Liver (tissue), 8 donors: ENCODE measurements at regions not wholly inside any gene's neighbourhood (a gene's known extent, or its start where the extent isn't known, plus 50 kb on each side); places are given as distances from the start of the nearest gene placed in this dataset.

Source experiments
- DNase-seq: peaks from one replicate; pipeline ENCODE4 v3.0.0-alpha.2; 2017; ENCODE audit warnings: low spot score
- H3K27ac ChIP-seq, 2 donors: one replicate each; pipeline ENCODE4 v1.7.0; 2013; ENCODE audit warnings: inconsistent platforms in 2 of 2, low read length in 2 of 2, control low read depth in 1 of 2, low read depth in 1 of 2, mild to moderate bottlenecking in 1 of 2
- H3K27me3 ChIP-seq, 4 donors: one replicate each; pipeline versions ENCODE4 v1.6.1 to v1.7.0; 2013; ENCODE audit warnings: low read length in 3 of 4, inconsistent platforms in 1 of 4, mild to moderate bottlenecking in 1 of 4, moderate library complexity in 1 of 4; ENCODE audit not compliant: control insufficient read depth in 4 of 4, insufficient read depth in 4 of 4
- H3K36me3 ChIP-seq, 4 donors: one replicate each; pipeline versions ENCODE4 v1.6.1 to v1.7.0; 2013; ENCODE audit warnings: low read length in 3 of 4, mild to moderate bottlenecking in 3 of 4, low read depth in 1 of 4, moderate library complexity in 1 of 4; ENCODE audit not compliant: control insufficient read depth in 4 of 4, insufficient read depth in 3 of 4
- H3K4me1 ChIP-seq, 4 donors: one replicate each; pipeline versions ENCODE4 v1.6.1 to v1.7.0; 2013; ENCODE audit warnings: low read length in 3 of 4, mild to moderate bottlenecking in 3 of 4, moderate library complexity in 1 of 4; ENCODE audit not compliant: control insufficient read depth in 4 of 4, insufficient read depth in 4 of 4
- H3K4me3 ChIP-seq, 3 donors: one replicate each; pipeline versions ENCODE4 v1.6.1 to v1.7.0; 2013; ENCODE audit warnings: low read length in 3 of 3, control low read depth in 1 of 3, low read depth in 1 of 3, mild to moderate bottlenecking in 1 of 3
- H3K9ac ChIP-seq, 2 donors: one replicate each; pipeline ENCODE4 v1.7.0; 2013; ENCODE audit warnings: low read length in 2 of 2, mild to moderate bottlenecking in 2 of 2, moderate library complexity in 2 of 2, control low read depth in 1 of 2, low read depth in 1 of 2
- H3K9me3 ChIP-seq, 4 donors: one replicate each; pipeline versions ENCODE4 v1.6.1 to v1.7.0; 2013; ENCODE audit warnings: low read length in 3 of 4; ENCODE audit not compliant: control insufficient read depth in 4 of 4
- ATF3 ChIP-seq: IDR thresholded peaks from 2 replicates; pipeline ENCODE4 v1.6.1; 2016; ENCODE audit warnings: antibody characterized with exemption
- CTCF ChIP-seq: fragments of 150-350 bp; IDR thresholded peaks from 2 replicates; pipeline ENCODE4 v1.5.1; 2017; ENCODE audit warnings: improper control_type of control experiment, low read depth, low read length; ENCODE audit not compliant: missing input control
- EGR1 ChIP-seq, 2 donors: IDR thresholded peaks; 2 replicates each; pipeline ENCODE4 v1.6.1; 2016 to 2018; ENCODE audit warnings: antibody characterized with exemption in 2 of 2, low read depth in 2 of 2
- FOXA1 ChIP-seq: IDR thresholded peaks from 2 replicates; pipeline ENCODE4 v1.6.1; 2016; ENCODE audit warnings: antibody characterized with exemption
- FOXA2 ChIP-seq: IDR thresholded peaks from 2 replicates; pipeline ENCODE4 v1.6.1; 2016; ENCODE audit warnings: antibody characterized with exemption
- GABPA ChIP-seq, 2 donors: IDR thresholded peaks in 1 of 2; conservative IDR thresholded peaks in 1 of 2; 2 replicates each; pipeline ENCODE4 v1.6.1; 2016; ENCODE audit warnings: antibody characterized with exemption in 2 of 2, mild to moderate bottlenecking in 1 of 2, moderate library complexity in 1 of 2
- HNF4A ChIP-seq, 2 donors: conservative IDR thresholded peaks; 2 replicates each; pipeline ENCODE4 v1.6.1; 2016; ENCODE audit warnings: antibody characterized with exemption in 2 of 2, mild to moderate bottlenecking in 2 of 2
- HNF4G ChIP-seq: IDR thresholded peaks from 2 replicates; pipeline ENCODE4 v1.6.1; 2016; ENCODE audit warnings: antibody characterized with exemption
- JUND ChIP-seq, 2 donors: IDR thresholded peaks; 2 replicates each; pipeline ENCODE4 v1.6.1; 2016; ENCODE audit warnings: antibody characterized with exemption in 2 of 2
- MAX ChIP-seq: IDR thresholded peaks from 2 replicates; pipeline ENCODE4 v1.6.1; 2016; ENCODE audit warnings: antibody characterized with exemption
- NR2F2 ChIP-seq: IDR thresholded peaks from 2 replicates; pipeline ENCODE4 v1.6.1; 2016; ENCODE audit warnings: antibody characterized with exemption
- RAD21 ChIP-seq, 2 donors: IDR thresholded peaks; 2 replicates each; pipeline ENCODE4 v1.6.1; 2016; ENCODE audit warnings: antibody characterized with exemption in 2 of 2, mild to moderate bottlenecking in 2 of 2
- REST ChIP-seq: IDR thresholded peaks from 2 replicates; pipeline ENCODE4 v1.6.1; 2016; ENCODE audit warnings: antibody characterized with exemption, mild to moderate bottlenecking
- RXRA ChIP-seq, 2 donors: IDR thresholded peaks; 2 replicates each; pipeline ENCODE4 v1.6.1; 2017 to 2018; ENCODE audit warnings: antibody characterized with exemption in 2 of 2, mild to moderate bottlenecking in 1 of 2
- SP1 ChIP-seq: IDR thresholded peaks from 2 replicates; pipeline ENCODE4 v1.6.1; 2018; ENCODE audit warnings: antibody characterized with exemption, mild to moderate bottlenecking
- TAF1 ChIP-seq: conservative IDR thresholded peaks from 2 replicates; pipeline ENCODE4 v1.6.1; 2016; ENCODE audit warnings: antibody characterized with exemption, mild to moderate bottlenecking
- YY1 ChIP-seq: IDR thresholded peaks from 2 replicates; pipeline ENCODE4 v1.6.1; 2016; ENCODE audit warnings: antibody characterized with exemption, mild to moderate bottlenecking
- ZBTB33 ChIP-seq: IDR thresholded peaks from 2 replicates; pipeline ENCODE4 v1.6.1; 2016; ENCODE audit warnings: antibody characterized with exemption
- WGBS: extraction: QIAGEN DNeasy Blood & Tissue Kit; methylation state at CpG from one replicate; pipeline ENCODE4 v1.1.7; 2013; 5-methylcytosine and 5-hydroxymethylcytosine counted together
- donor health status: healthy.
- donor health status: healthy.
- donor health status: healthy.
- donor health status: healthy.
- donor health status: healthy.

GRCh38 chr4:29966386-29966785 lies 753.8 kb upstream of the PCDH7 start:
- H3K4me1 ChIP-seq: no peaks in the 10 kb centered on the region
- H3K9me3 ChIP-seq: no peaks in the 10 kb centered on the region
- H3K27ac ChIP-seq: no peak overlapping the region
- no peaks in the 10 kb centered on the region for H3K36me3 ChIP-seq
- TF ChIP-seq TAF1 (no peak), HNF4G (no peak)
- H3K27me3 ChIP-seq: no peaks in the 10 kb centered on the region
- H3K4me3 ChIP-seq: no peak overlapping the region
- DNase-seq: no peak
- H3K9ac ChIP-seq: no peak overlapping the region
- WGBS: 49% methylated on average over 2 of the region's 2 CpGs

- Histone ChIP-seq H3K36me3 (no peaks in the 10 kb centered on the region), H3K27ac (no peak overlapping the region), H3K4me3 (no peak overlapping the region), H3K9ac (no peak overlapping the region), H3K9me3 (no peaks in the 10 kb centered on the region), H3K27me3 (no peaks in the 10 kb centered on the region), H3K4me1 (no peaks in the 10 kb centered on the region)
- TF ChIP-seq FOXA2 (no peak), SP1 (no peak), EGR1 (IDR thresholded peaks at IDR 0.05; ENCODE audit: low read depth in 2 of 2) (no peak), RXRA (IDR thresholded peaks at IDR 0.05) (no peak), HNF4G (no peak), NR2F2 (no peak), ATF3 (no peak), FOXA1 (no peak), HNF4A (conservative IDR thresholded peaks at IDR 0.05) (no peak), REST (no peak), CTCF (no peak), RAD21 (IDR thresholded peaks at IDR 0.05) (no peak), JUND (IDR thresholded peaks at IDR 0.05) (no peak), TAF1 (no peak), YY1 (no peak), ZBTB33 (no peak), MAX (no peak), GABPA (IDR thresholded peaks at IDR 0.05 in 1 of 2, conservative IDR thresholded peaks at IDR 0.05 in 1 of 2) (no peak)
- DNase-seq: no peak
- WGBS: 51% methylated on average over 2 of the region's 2 CpGs
Observed at GRCh38 chr4:29970626-29971025, 749.5 kb upstream of the PCDH7 start.
